ENCODE measurements at regions not wholly inside any gene's neighbourhood (a gene's known extent, or its start where the extent isn't known, plus 50 kb on each side); places are given as distances from the start of the nearest gene placed in this dataset.

- no peak for DNase-seq
These were observed 330.3 kb upstream of the FAM241A start for GRCh38 chr4:111814961-111815360.

DNA sequence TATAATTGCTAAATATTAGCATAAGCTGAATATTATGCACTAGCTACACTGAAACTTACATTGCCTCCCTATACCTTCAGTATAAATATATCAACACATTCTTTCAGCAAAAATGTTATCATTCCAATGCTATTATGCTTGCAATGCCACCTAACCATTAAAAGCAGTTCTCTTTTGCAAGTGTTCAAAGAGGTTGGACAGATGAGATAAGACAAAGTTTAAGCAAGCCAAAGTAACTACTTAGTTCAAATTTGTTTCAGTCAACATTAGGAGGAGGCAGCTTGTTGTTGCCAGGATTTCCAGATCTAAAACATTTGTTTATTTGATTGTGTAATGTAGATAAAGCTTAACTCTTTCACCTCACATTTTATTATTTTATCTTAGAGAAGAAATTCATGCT, 323.9 kb upstream of the FAM241A start:
- DNase-seq, result no peak

- DNase-seq, result no peak
These were observed 308.7 kb upstream of the FAM241A start for GRCh38 chr4:111836601-111837000.

- DNase-seq, result no peak
These were observed 307.5 kb upstream of the FAM241A start for GRCh38 chr4:111837761-111838160.

- DNase-seq, result no peak
These were observed 306.8 kb upstream of the FAM241A start for GRCh38 chr4:111838406-111838930.

DNA sequence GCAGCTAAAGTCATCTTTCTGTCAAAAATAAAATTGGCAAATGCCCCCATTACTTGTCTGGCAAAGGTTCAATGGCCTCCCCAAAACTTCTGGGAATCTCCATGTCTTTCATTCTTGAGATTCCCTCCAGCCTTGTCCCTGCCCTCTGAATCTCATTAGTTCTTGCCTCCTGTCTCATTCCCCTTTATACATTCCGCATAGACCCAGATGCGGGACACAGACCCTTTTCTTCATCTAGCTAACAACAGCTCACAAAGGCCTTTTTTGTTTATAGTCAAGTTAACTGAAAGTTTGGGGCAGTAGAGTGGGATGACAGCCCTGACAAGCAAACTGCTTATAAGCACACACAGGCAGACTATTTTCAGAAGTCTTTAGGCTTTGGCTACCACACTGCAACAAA, 306.1 kb upstream of the FAM241A start:
- no peak for DNase-seq

DNA sequence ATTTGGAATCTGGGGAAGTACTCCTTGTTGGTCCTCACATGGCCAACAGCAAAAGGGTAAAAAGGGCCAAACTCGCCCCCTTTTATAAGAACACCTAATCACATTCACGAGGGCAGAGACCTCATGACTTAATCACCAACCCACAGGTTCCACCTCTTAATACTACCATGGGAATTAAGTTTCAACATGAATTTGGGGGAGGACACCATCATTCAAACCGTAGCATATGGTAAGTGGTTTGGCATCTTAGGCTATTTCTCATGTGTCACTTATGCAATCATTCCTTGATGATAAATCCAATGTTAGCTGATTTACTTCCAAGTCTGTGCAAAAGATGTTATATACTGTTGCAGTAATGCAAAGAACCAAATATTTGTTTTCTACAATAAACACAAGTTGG, 302.9 kb upstream of the FAM241A start:
- DNase-seq, result no peak

DNA sequence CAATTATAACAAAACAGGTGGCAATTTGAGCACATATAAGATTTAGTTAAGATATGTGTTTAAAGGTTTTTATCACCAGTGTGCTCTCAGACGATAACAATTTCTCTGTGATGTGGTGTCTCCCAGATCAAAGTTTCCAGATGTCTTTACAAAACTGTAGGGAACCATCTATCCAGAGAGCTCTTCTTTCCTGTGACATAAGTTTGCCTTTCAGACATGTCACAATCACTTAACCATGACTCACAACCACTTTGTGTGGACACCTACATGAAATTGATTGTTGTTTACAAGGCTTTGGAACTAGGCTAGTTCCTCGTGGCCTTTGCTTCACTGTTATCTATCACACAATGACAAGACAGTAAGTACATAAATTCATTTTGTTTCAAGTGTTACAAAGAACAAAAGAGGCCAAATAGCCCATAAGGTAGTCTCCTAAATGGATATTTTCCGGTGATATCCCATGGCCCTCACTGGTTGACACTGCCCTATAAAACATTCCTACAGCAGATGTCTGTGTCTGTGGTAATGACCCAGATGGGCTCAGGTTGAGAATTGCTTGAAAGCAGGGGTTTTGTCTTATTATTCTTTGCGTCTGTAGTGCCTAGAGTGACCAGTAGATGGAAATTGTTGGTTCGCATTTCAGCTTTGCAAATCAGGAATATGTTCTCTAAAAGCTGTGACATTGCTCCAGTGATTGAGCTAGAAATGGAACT, 297.8 kb upstream of the FAM241A start:
- no peak for DNase-seq

DNA sequence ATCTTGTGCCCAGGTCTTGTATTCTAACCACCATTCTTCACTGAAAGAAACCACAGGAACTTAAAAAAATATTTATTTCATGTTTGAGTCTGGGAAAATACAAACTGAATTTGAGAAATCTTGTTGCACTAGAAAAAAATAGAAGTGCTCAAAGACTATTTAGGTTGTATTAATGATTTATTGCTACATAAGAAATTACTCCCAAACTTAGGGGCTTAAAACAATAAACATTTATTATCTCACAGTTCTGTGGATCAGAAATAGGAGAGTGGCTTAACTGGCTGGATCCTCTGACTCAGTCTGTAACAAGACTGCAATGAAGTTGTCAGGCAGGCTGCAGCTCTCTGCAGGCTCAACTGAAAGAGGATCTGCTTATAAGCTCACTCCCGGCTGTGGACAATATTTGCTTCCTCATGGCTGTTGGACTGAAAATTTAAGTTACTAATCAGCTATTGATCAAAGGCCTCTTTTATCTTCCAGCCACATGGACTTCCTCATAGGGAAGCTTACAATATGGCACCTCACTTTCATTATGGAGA, 295.4 kb upstream of the FAM241A start:
- DNase-seq, result no peak

DNA sequence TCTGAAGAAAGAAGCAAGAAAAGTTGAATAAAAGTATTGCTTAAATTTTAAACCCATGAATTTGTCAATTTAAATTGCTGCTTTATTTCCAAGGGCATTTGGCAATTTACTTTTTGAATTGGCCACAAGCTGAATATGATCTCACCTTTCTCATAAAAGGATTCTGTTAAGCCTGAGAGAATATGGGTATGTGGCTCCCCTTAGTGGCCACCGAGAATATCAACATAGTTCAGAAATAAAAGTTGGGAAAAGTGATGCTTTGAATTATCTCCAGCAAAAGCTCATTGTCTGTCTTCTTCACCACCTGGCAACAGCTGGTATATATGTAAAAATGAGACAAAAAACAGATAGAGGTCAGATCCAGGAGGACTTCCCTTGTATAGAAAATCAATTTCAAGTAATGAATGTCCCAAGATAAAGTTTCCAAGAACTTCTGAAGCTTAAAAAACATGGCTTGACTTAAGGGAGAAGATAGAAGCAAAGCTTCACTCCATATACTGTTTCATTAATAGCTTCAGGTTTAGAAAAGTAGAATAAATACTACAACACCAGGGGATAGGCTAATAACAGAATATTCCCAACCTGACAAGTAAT, 290.7 kb upstream of the FAM241A start:
- no peak for DNase-seq

DNA sequence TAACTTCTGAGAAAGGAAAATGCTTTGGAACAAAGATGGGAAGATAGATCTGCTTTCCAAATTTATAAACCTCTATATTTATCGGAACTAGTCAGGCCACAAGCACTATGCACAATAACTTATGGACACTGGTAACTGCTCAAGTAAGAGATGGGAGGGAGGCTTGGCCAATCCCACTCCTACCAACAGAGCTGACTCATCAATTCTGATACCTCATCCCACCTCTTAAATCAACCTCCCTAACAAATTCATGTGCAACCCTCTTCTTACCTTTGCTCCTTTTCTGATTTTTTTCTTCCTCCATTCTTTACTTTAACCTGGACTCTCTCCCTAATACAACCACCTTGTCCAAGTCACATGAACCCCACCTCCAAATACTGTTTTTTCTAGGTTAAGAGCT, 289.9 kb upstream of the FAM241A start:
- DNase-seq, result no peak

DNA sequence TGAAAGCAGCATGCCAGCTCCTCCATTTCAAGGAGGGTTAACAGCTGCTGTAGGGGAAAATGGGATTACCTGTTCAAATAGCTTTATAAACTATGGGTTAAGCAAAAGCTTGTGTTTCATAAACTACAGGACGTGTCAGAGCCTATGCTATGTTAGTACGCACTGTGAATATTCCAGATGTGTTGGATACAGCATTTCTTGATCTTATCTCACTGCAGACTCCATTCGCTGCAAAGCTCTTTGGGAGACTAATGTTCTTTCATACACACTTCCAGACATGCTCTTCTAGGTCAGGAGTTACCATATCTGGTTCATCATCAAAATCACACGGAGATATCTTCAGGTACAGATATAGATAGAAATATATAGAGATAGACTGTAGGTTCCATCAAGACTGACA, 281.2 kb upstream of the FAM241A start:
- no peak for DNase-seq

- no peak for DNase-seq
These were observed 275.9 kb upstream of the FAM241A start for GRCh38 chr4:111869339-111869738.

GRCh38 chr4:111871802-111872201, 273.5 kb upstream of the FAM241A start:
- DNase-seq, result no peak

- DNase-seq, result no peak
These were observed 271.5 kb upstream of the FAM241A start for GRCh38 chr4:111873801-111874200.

DNA sequence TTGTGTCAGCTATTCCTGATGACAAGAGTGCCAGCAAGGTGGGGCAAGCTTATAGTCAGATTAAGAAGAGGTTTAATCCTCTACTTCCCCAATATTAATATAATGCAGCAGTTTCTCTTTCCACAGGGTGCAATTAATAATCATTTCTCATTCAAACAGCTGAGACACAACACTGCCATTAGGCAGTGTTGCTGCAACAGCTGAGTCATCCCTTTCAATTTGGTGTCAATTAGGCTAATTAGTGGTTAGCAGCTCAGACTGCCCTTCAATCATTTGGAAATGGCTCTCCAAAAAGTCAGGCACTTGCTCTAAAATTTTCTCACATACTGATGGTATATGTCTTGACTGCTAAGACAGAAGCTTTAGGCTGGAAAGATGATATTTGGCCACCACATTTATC, 265.7 kb upstream of the FAM241A start:
- DNase-seq, result no peak

DNA sequence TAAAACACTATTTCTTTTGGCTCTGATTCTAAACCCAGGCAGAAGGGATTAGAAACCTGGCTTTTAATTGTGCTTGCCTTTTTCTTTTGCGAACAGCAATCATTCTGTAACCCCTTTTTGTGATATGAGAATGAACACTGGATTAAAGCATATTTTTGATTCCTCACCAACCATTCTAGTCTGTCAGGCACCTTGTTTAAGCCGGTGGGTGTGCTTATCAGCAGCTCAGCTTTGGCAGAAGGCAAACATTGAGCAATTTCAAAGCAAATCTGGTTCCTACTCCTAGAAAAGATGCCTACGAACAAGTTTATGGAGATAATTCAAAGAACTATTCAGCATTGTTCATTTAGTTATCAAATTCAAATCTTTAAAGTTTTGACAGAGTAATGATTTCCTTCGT, 265.1 kb upstream of the FAM241A start:
- no peak for DNase-seq

DNA sequence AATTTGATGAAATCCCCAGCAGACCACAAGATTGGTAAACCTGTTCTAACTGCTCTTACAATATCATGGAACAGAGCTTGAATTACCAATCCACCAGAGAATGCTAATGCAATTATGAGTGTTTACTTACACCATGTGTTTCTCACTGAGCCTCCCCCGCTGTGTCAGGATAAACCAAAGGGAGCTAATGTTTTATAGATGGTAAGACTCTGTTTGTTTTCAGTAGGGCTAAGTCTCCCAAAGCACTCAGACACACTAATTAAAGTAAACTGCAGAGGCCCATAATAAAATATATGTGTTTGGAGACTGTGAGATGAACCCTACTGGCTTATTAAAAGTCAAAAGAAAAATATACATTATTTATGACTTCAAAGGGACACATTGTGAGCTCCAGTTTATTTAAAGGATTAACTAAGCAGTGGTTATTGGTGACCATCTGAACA, 261.7 kb upstream of the FAM241A start:
- no peak for DNase-seq

DNA sequence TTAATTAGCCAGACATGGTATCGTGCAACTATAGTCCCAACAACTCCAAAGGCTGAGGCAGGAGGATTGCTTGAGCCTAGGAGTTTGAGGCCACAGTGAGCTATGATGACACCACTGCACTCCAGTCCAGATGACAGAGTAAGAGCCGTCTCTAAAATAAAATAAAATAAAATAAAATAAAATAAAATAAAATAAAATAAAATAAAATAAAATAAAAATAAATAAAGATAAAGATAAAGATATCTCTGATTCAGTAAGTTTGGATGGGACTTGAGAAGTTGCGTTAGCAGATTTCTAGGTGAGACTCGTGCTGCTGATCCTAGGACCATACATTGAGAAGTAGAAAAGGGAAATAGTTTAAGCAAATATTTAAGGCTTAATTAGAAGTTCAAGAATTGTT, 254.8 kb upstream of the FAM241A start:
- no peak for DNase-seq

- DNase-seq, result no peak
These were observed 239.7 kb upstream of the FAM241A start for GRCh38 chr4:111905511-111905910.

DNA sequence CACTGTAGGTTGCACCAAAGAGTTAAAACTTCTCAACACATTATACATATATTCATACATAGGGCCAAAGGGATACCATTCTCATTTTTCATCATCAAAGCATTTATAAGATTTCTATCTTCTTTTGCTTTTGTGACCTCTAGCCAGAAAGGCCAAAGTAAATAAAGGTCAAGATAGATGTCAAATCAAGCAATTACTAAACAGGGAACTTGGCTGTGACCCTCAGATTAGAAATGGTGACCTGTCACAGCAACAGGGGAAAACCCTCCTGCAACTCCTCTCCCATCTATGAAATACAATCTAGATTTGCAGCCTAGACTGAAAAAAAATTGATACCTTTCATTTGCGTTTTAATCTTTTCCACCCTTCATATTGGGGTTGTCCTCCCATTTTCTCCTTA, 225.6 kb upstream of the FAM241A start:
- DNase-seq, result no peak

DNA sequence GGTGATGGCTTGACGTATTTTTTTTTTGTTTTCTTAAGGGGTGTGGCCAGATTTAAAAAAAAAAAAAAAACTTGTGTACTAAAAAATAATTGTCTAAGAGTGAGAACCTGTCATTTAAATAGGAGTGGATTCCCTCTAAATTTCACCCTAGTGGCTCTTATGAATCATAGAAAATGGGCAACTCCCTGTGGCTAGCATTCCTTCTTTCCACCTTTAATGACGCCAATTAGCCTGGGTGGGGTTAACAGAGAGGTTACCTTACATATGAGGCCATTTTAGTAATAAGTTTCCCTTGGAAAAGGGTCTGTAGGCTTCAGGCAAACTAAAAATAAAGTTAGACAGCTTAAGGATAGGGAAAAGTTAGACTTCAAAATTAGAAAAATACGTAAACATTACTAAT, 223.5 kb upstream of the FAM241A start:
- DNase-seq, result no peak

DNA sequence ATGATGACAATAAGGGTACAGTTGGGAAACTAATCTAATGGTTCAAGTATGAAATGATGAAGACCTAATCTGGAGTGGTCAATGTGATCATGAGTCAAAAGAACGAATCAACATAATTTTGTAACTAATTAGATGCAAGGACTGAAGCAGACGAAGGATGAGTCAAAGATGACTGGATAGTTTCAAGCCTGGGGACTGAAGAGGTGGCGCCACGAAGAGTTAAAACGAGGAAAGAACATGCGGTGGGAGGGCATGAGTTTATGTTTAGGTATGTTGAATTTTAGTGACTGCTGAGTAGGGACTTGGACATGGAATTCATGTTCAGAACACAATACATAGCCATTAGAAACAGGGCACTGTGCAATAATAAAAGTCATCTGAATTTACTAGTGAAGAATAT, 221.5 kb upstream of the FAM241A start:
- no peak for DNase-seq

GRCh38 chr4:111924696-111925095, 220.6 kb upstream of the FAM241A start:
- no peak for DNase-seq

DNA sequence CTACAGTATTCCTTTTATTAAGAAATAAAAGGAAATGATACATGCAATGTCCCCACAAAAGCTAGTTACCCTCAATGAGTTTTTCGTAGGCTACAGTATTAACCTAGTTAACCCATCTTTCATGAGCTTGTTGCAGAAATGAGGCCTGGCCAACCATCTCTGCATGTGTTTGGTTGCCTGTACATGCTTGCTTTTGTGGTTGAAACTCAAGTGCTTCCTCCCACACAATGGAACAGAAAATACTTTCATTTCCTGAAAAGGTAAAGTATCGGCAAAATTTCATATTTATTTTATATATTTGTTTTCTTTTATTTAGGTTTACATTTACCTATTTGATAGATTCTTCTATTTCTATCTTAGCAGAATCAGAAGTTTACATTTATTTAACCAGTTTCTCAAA, 214.6 kb upstream of the FAM241A start:
- no peak for DNase-seq
